Activated naive CD4-positive, alpha-beta T cell treated with anti-CD3 and anti-CD28 coated beads, Interleukin-2, amount 10 ng/mL, durations not matched to agents 7 days and 5 days (primary cell): ENCODE measurements at regions not wholly inside any gene's neighbourhood (a gene's known extent, or its start where the extent isn't known, plus 50 kb on each side); places are given as distances from the start of the nearest gene placed in this dataset.

Source experiments
- CTCF ChIA-PET: fragments of 350-600 bp; sonication (Branson Sonifier 250); formaldehyde crosslinking; loops from one replicate; lab custom pipeline; 2021; ENCODE audit warnings: antibody characterized with exemption; lab: Charles Lee
- DNase-seq: peaks from one replicate; pipeline ENCODE4 v3.0.0-alpha.2; 2020
- H3K27ac Mint-ChIP-seq: one replicate; pipeline ENCODE4 v1.8.0; 2021; ENCODE audit warnings: mild to moderate bottlenecking, moderate library complexity, mixed read lengths
- H3K27me3 Mint-ChIP-seq: one replicate; pipeline ENCODE4 v1.8.0; 2021; ENCODE audit warnings: mild to moderate bottlenecking, mixed read lengths
- H3K36me3 Mint-ChIP-seq: one replicate; pipeline ENCODE4 v1.8.0; 2021; ENCODE audit warnings: mixed read lengths
- H3K4me1 Mint-ChIP-seq: one replicate; pipeline ENCODE4 v1.8.0; 2021; ENCODE audit warnings: mixed read lengths
- H3K4me3 Mint-ChIP-seq: one replicate; pipeline ENCODE4 v1.8.0; 2021; ENCODE audit warnings: mild to moderate bottlenecking, moderate library complexity, mixed read lengths
- H3K9me3 Mint-ChIP-seq: one replicate; pipeline ENCODE4 v1.8.0; 2021; ENCODE audit warnings: mixed read lengths

DNA sequence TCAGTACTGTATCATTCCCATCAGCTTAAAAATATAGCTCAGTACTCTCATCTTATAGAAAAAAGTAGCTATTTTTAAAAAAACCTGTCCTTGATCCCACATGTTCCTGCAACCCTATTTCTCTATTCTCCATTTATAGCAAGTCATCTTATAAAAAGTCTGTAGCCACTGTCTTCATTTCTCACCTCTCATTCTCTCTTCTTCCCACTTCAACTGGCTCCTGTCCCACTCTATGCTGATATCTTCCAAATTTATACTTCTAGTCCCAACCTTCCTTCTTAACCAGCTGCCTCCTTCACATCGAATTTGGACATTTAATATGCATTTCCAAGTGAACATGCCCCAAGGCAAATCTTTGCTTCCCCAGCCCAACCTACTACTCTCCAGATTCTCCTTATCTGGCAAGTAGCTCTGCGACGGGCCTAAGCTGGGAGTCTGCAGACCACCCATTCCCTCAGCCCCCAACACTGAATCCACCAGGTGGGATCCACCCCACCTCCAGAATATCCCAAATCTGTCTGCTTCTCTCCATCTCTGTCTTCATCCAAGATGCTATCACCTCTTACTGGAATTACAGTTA lies 52.0 kb upstream of the TANC2 start:
- Mint-ChIP-seq H3K9me3 (no peaks in the 10 kb centered on the region), H3K27ac (no peak overlapping the region), H3K4me1 (no peaks in the 10 kb centered on the region), H3K27me3 (peaks cover 16% of the 10 kb centered on the region), H3K4me3 (no peak overlapping the region), H3K36me3 (no peaks in the 10 kb centered on the region)
- no peak for DNase-seq
- CTCF ChIA-PET: no interaction called here

DNA sequence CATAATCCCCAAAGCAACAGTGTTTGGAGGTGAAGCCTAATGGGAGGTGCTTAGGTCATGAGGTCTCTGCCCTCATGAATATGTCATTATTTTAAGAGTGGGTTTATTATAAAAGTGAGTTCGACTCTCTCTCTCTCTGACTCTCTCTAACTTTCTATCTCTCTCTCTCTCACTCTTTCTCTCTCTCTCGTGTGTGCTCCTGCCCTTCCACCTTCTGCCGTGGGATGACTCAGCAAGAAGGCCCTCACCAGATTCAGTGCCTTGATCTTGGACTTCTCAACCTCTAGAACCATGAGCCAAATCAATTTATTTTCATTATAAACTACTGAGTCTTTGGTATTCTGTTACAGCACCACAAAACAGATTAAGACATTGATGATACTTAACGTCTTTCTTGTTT lies 53.7 kb upstream of the TANC2 start:
- no peak overlapping the region for H3K4me3 Mint-ChIP-seq
- no peaks in the 10 kb centered on the region for H3K4me1 Mint-ChIP-seq
- DNase-seq: no peak
- H3K36me3 Mint-ChIP-seq: no peaks in the 10 kb centered on the region
- H3K27me3 Mint-ChIP-seq: peaks cover 22% of the 10 kb centered on the region
- no peaks in the 10 kb centered on the region for H3K9me3 Mint-ChIP-seq
- CTCF ChIA-PET: no interaction called here
- H3K27ac Mint-ChIP-seq: no peak overlapping the region

DNA sequence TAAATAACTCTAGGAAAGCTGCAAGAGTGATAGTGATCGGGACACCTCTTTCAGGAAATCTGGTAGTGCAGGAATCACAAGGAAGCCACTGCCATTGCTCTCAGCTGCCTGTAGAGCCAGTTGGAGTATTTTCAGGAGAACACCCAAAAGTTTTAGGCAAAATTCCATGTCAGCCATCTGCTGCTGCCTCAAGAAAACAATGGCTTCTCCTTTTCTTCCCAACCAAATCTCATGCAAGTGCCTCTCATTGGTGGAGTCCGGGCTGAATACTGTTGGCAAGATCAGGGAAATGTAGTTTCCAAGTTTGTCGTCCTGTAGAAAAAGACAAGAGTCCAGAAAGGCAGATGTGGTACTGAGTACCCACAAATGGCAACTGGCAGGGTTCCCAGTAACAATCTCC lies 54.9 kb upstream of the TANC2 start:
- H3K36me3 Mint-ChIP-seq: no peaks in the 10 kb centered on the region
- DNase-seq: no peak
- no peaks in the 10 kb centered on the region for H3K4me1 Mint-ChIP-seq
- peaks cover 26% of the 10 kb centered on the region for H3K27me3 Mint-ChIP-seq
- no peak overlapping the region for H3K27ac Mint-ChIP-seq
- H3K4me3 Mint-ChIP-seq: no peak overlapping the region
- H3K9me3 Mint-ChIP-seq: no peaks in the 10 kb centered on the region
- CTCF ChIA-PET: no interaction called here

DNA sequence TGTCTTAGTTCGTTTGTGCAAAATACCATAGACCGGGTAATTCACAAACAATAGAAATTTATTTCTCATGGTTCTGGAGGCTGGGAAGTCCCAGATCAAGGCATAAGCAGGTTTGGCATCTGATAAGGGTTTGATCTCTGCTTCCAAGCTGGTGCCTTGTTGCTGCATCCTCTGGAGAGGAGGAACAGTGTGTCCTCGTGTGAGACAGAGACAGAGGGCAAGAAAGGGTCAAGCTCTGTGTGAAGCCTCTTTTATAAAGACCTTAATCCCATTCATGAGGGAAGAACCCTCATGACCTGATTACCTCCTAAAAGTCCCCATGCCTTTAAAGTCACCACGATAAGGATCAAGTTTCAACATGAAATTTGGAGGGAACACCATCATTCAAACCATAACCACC lies 55.8 kb upstream of the TANC2 start:
- Mint-ChIP-seq H3K27ac (no peak overlapping the region), H3K4me3 (no peak overlapping the region), H3K36me3 (no peaks in the 10 kb centered on the region), H3K27me3 (peaks cover 29% of the 10 kb centered on the region), H3K9me3 (no peaks in the 10 kb centered on the region), H3K4me1 (no peaks in the 10 kb centered on the region)
- DNase-seq: no peak
- CTCF ChIA-PET: interaction anchor here (0.7 kb wide), 1 partner anchor 457 kb away, joined by 3 read pairs; no protein-coding TSS in a partner anchor

DNA sequence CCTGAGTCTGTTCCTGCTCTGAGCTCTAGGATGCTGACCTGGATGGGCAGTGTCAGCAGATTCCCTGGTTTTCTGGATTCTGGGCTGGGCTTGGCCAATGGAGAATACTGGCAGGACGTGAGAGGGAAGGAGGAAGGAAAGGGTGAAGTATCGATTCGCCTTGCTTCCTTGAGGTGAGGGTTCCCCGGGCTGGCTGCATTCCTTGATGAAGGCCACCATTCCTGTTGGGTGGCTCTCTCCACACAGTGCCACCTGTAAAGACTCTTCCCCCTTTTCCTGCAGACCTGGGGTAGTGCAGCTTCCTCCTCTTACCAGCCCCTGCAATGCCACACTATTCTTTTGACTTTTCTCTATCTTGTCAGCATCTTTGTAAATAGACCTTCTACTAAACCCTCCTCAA lies 58.1 kb upstream of the TANC2 start:
- H3K27me3 Mint-ChIP-seq: peaks cover 29% of the 10 kb centered on the region
- H3K27ac Mint-ChIP-seq: no peak overlapping the region
- no peak for DNase-seq
- no peaks in the 10 kb centered on the region for H3K9me3 Mint-ChIP-seq
- no peaks in the 10 kb centered on the region for H3K4me1 Mint-ChIP-seq
- H3K36me3 Mint-ChIP-seq: no peaks in the 10 kb centered on the region
- H3K4me3 Mint-ChIP-seq: no peak overlapping the region
- CTCF ChIA-PET: no interaction called here

DNA sequence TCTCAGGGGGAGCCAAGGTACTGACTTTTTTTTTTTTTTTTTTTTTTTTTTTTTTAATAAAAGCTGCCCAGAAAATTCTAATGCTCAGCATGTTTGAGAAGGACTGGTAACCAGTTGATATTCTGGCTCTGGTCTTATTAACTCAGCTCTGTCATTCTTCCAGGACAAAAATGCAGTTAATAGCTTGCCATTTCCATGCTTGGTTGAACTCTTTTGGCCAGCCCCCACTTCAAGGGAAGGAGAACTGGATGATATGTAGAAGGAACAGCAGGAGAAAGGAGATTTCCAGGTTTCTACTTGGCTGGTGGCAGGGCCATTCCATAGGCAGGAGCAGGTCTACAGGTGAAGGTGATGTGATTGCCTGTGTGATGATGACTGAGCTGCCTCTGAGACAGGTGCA lies 59.2 kb upstream of the TANC2 start:
- DNase-seq: no peak
- no peak overlapping the region for H3K4me3 Mint-ChIP-seq
- H3K27me3 Mint-ChIP-seq: peaks cover 27% of the 10 kb centered on the region
- CTCF ChIA-PET: interaction anchor here (0.6 kb wide), 1 partner anchor 185 kb away, joined by 3 read pairs; no protein-coding TSS in a partner anchor
- no peaks in the 10 kb centered on the region for H3K9me3 Mint-ChIP-seq
- no peaks in the 10 kb centered on the region for H3K36me3 Mint-ChIP-seq
- H3K4me1 Mint-ChIP-seq: no peaks in the 10 kb centered on the region
- H3K27ac Mint-ChIP-seq: no peak overlapping the region

DNA sequence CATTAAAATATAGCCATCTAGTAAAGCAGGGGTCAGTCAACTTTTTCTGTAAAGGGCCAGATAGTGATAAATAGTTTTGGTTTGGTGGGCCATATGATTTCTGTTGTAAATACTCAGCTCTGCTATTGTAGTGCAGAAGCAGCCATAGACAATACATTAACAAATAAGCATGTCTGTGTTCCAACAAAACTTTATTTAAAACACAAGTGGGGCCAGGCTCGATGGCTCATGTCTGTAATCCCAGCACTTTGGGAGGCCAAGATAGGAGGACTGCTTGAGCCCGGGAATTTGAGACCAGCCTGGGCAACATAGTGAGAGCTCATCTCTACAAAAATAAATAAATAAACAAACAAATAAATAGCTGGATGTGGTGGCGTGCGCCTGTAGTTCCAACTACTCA lies 60.8 kb upstream of the TANC2 start:
- Mint-ChIP-seq H3K4me1 (no peaks in the 10 kb centered on the region), H3K4me3 (no peak overlapping the region), H3K27me3 (peaks cover 20% of the 10 kb centered on the region), H3K27ac (no peak overlapping the region), H3K9me3 (no peaks in the 10 kb centered on the region), H3K36me3 (no peaks in the 10 kb centered on the region)
- CTCF ChIA-PET: no interaction called here
- no peak for DNase-seq

DNA sequence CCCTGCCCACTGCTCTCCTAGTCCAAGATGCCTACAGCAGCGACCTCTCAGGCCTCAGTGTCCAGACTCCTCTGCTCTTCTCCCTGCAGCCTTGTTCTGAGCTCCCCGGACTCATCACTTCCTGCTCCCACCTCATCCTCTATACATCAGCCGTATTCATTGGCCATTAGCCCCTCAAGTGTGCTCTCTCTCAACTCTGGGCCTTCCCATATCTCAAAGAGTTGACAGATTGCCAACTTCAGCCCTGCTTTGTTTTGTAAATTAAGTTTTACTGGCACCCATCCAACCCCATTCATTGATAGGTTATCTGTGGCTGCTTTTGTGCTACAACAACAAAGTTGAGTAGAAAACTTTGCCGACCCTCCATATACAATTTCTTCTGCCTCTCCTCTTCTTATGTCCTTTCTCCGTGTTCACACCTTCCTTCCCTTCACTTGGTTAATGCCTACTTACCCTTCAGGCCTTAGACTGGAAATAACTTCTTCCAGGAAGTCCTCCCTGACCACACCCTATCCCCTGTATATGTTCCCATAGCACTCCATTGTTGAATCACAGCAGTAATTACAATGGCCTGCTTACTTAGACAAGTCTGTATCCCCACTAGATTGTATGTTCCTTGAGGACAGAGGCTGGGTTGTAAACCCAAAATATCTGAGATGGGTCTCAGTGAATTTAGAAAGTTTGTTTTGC lies 63.4 kb upstream of the TANC2 start:
- H3K4me3 Mint-ChIP-seq: no peak overlapping the region
- no peaks in the 10 kb centered on the region for H3K36me3 Mint-ChIP-seq
- H3K27me3 Mint-ChIP-seq: peaks cover 12% of the 10 kb centered on the region
- no peaks in the 10 kb centered on the region for H3K9me3 Mint-ChIP-seq
- CTCF ChIA-PET: no interaction called here
- H3K27ac Mint-ChIP-seq: no peak overlapping the region
- DNase-seq: no peak
- no peaks in the 10 kb centered on the region for H3K4me1 Mint-ChIP-seq

DNA sequence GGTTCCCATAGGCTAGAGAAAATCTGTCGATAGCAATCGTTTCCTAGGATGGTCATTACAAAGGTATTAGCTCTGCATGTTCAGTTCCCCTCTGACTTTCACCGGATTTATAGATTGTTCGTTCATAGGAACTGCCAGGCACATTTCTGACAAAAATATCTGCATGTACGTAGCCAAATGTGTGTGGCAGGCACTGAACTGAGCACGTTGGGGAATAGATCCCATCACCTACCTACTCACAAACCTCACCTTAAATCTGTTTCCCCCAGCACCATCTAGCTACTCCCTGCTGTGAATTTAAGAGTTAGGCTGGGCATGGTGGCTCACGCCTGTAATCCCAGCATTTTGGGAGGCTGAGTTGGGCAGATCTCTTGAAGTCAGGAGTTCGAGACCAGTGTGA lies 64.5 kb upstream of the TANC2 start:
- Mint-ChIP-seq H3K4me1 (no peaks in the 10 kb centered on the region), H3K27ac (no peak overlapping the region), H3K27me3 (peaks cover 7% of the 10 kb centered on the region), H3K4me3 (no peak overlapping the region), H3K9me3 (no peaks in the 10 kb centered on the region), H3K36me3 (no peaks in the 10 kb centered on the region)
- DNase-seq: no peak
- CTCF ChIA-PET: no interaction called here

DNA sequence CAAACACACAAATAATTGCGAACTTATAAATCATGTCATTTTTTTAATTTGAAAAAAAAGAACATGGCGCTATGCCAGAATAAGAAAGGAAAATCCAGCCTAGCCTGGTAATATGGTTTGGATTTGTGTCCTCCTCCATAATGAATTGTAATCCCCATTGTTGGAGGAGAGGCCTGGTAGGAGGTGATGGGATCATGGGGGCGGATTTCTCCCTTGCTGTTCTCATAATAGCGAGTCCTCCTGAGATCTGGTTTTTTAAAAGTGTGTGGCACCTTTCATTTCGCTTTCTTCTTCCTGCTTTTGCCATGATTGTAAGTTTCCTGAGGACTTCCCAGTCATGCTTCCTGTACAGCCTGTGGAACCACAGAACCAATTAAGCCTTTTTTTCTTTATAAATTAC lies 65.9 kb upstream of the TANC2 start:
- Mint-ChIP-seq H3K36me3 (no peaks in the 10 kb centered on the region), H3K4me1 (no peaks in the 10 kb centered on the region), H3K9me3 (no peaks in the 10 kb centered on the region), H3K27ac (no peak overlapping the region), H3K4me3 (no peak overlapping the region), H3K27me3 (peaks cover 8% of the 10 kb centered on the region)
- CTCF ChIA-PET: no interaction called here
- DNase-seq: no peak

DNA sequence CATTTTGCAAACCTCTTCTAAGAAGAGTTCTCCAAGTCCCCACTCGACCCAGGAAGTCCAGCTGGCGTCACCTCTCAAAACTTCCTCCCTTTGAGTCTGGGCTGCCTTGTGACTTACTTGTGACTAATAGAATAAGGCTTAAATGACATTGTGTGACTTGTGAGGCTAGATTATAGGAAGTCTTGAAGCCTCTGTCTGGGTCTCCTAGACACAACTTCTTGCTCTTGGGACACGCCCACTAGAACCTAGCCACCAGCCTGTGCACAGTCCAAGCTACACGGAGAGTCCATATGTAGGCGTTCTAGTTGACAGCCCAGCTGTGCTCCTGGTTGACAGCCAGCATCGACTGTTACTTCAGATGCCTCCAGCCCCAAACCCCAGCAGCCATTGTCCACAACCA lies 66.7 kb upstream of the TANC2 start:
- Mint-ChIP-seq H3K27me3 (peaks cover 8% of the 10 kb centered on the region), H3K9me3 (no peaks in the 10 kb centered on the region), H3K27ac (no peak overlapping the region), H3K36me3 (no peaks in the 10 kb centered on the region), H3K4me3 (no peak overlapping the region), H3K4me1 (no peaks in the 10 kb centered on the region)
- DNase-seq: no peak
- CTCF ChIA-PET: no interaction called here

DNA sequence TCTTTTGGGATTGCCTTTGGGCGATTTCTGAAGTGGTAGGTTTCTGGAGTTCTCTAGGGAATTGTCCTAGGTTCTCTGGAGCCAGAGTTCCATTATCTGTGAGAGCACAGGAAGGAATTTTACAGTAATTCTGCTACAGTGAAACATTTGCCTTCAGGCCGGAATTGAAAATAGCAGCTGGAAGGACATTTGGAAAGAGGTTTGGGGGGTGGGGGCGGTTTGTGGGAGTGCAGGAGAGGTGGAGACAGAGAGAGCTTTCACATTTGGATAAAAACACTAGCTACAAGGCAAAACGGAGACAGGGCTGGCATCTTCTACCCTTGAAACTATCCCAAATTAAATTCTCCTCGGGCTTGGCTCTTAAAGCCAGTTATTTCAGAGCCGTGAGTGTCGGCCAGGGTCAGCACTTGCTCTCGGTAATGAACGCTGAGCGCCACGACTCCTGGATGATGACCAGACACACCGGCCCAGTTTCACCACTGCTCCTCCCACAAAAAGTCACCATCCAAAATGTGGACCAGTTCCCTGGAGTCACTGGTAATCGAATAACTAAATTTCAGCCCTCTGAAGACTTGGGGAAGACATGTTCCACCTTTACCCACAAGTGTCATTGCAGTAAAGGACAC lies 67.7 kb upstream of the TANC2 start:
- Mint-ChIP-seq H3K4me3 (no peak overlapping the region), H3K27me3 (peaks cover 8% of the 10 kb centered on the region), H3K27ac (no peak overlapping the region), H3K4me1 (no peaks in the 10 kb centered on the region), H3K36me3 (no peaks in the 10 kb centered on the region), H3K9me3 (no peaks in the 10 kb centered on the region)
- CTCF ChIA-PET: no interaction called here
- DNase-seq: no peak

DNA sequence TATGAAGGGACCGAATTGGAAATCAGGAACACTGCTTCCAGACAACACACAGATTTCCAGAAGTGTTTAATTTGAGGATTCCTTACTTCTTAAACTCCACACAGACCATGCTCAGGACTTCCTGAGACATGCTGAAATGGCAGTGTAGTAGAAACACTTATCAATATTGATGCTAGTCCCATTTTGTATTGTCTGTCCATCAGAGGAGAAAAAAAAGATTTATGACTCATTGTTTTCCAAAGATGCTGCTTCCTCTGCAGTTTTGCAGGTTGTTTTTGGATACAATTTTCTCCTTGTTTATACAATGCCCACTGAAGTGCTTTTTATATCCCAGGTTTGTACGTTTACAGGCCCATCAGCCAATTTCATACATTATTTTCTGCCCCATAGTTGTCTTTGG lies 68.3 kb upstream of the TANC2 start:
- H3K36me3 Mint-ChIP-seq: no peaks in the 10 kb centered on the region
- H3K4me3 Mint-ChIP-seq: no peak overlapping the region

DNA sequence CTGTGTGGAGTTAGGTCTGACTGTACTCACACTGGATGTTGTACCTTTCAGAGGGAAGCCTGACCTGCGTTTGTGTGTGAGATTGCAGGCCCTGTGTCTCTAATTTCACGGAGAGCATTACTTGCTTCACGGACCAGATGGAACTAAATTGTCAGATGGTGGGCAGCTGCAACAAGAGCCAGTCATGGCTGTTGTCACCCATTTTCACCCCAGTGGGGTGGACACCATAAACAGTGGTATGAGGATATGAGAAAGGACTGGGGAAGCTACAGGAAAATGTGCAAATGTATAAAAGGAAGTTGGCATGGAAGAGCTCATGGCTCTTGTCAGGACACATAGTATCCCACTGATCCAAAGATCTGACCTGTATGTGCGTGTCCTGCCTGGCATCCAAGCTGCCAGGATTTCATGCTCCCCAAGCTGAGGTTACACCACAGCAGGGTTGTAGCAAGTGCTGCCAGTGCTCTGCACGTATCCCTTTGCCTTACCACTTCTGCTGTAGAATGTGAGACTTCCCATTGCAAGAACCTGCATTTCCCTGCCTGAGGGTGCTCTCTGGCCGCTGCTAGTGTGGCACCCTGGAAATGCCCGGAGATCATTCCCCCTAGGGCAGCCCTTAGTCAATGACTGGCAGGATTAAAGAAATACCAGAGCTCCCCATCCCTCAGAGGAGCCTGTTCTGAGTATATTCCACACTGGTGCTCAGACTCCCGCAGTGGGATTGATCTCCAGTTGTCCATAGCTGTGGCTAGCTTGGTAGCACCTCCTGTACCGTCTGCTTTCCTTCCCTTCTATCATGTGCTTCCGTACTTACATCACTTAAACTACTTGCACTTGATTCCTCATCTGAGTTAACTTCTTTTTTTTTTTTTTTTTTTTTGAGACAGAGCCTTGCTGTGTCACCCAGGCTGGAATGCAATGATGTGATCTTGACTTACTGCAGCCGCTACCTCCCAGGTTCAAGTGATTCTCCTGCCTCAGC lies 70.4 kb upstream of the TANC2 start:
- Mint-ChIP-seq H3K4me3 (no peak overlapping the region), H3K27ac (no peak overlapping the region), H3K27me3 (peaks cover 4% of the 10 kb centered on the region), H3K9me3 (no peaks in the 10 kb centered on the region), H3K4me1 (peaks cover 8% of the 10 kb centered on the region), H3K36me3 (no peaks in the 10 kb centered on the region)
- DNase-seq: no peak
- CTCF ChIA-PET: no interaction called here

More for the DNA sequence above, 68.3 kb upstream of the TANC2 start:
- Mint-ChIP-seq H3K27ac (no peak overlapping the region), H3K4me1 (peaks cover 4% of the 10 kb centered on the region), H3K9me3 (no peaks in the 10 kb centered on the region), H3K27me3 (peaks cover 8% of the 10 kb centered on the region)
- CTCF ChIA-PET: no interaction called here
- no peak for DNase-seq
